ENCODE measurements at regions not wholly inside any gene's neighbourhood (a gene's known extent, or its start where the extent isn't known, plus 50 kb on each side); places are given as distances from the start of the nearest gene placed in this dataset.

- TF ChIP-seq CTCF (IDR thresholded peaks at IDR 0.05) = no peak
- no peak for TF ChIP-seq POLR2A (IDR thresholded peaks at IDR 0.05; ENCODE audit: low read depth)
- TF ChIP-seq POLR2AphosphoS5 (IDR thresholded peaks at IDR 0.05) = no peak
Measured at GRCh38 chr21:26776310-26777021, 68.7 kb downstream of the ADAMTS1 start.
